Gastrocnemius medialis (tissue), 4 donors: ENCODE measurements at regions not wholly inside any gene's neighbourhood (a gene's known extent, or its start where the extent isn't known, plus 50 kb on each side); places are given as distances from the start of the nearest gene placed in this dataset.

ENCODE experiments used
- ATAC-seq, 2 donors: fragments of 150-250 bp; one replicate each; pipeline ENCODE4 v1.9.1; 2016
- DNase-seq, 2 donors: peaks; one replicate each; pipeline ENCODE4 v3.0.0-alpha.2; 2019
- H3K27ac ChIP-seq, 4 donors: fragments of 200-600 bp; sonication (generic); 1 replicate in 1 of 4; 2 replicates in 3 of 4; pipeline ENCODE4 v1.5.1; 2016 to 2018; ENCODE audit warnings: mild to moderate bottlenecking in 2 of 4, moderate library complexity in 1 of 4
- H3K27me3 ChIP-seq, 3 donors: fragments of 200-600 bp; sonication (generic) in 2 of 3; 1 replicate in 1 of 3; 2 replicates in 2 of 3; pipeline versions ENCODE4 v1.5.1 to v1.6.0; 2016 to 2019; ENCODE audit warnings: mild to moderate bottlenecking in 1 of 3, moderate library complexity in 1 of 3
- H3K36me3 ChIP-seq, 2 donors: fragments of 200-600 bp; sonication (generic) in 1 of 2; one replicate each; pipeline ENCODE4 v1.5.1; 2017 to 2018
- H3K4me1 ChIP-seq, 2 donors: fragments of 200-600 bp; sonication (generic) in 1 of 2; one replicate each; pipeline ENCODE4 v1.5.1; 2016 to 2017; ENCODE audit warnings: mild to moderate bottlenecking in 2 of 2
- H3K4me3 ChIP-seq, 4 donors: fragments of 200-600 bp; sonication (generic) in 3 of 4; 1 replicate in 1 of 4; 2 replicates in 3 of 4; pipeline ENCODE4 v1.5.1; 2016 to 2019; ENCODE audit warnings: mild to moderate bottlenecking in 2 of 4
- H3K9me3 ChIP-seq, 3 donors: fragments of 200-600 bp; sonication (generic) in 2 of 3; 1 replicate in 1 of 3; 2 replicates in 2 of 3; pipeline ENCODE4 v1.5.1; 2016 to 2019
- POLR2A ChIP-seq, 2 donors: fragments of 450-650 bp; IDR thresholded peaks; one replicate each; pipeline ENCODE4 v1.6.1; 2017; ENCODE audit warnings: antibody characterized with exemption in 2 of 2, mild to moderate bottlenecking in 2 of 2, moderate library complexity in 2 of 2
- in situ Hi-C, 4 donors: fragments of 200-750 bp; cut with MboI; loops; one replicate each; pipeline versions ENCODE4 v1.15.0 to v1.8.0; 2017; ENCODE audit warnings: low sequenced_read_pairs in 4 of 4
- intact Hi-C: fragments of 100-400 bp; cut with DNase I; formaldehyde crosslinking; loops from one replicate; pipeline ENCODE4 v1.15.1; 2023; ENCODE audit warnings: low total_unique reads
- TF ChIP-seq, protein P1 (sequence below), 5 experiments: fragments of 450-650 bp in 3 of 5; fragments of 200-600 bp in 2 of 5; sonication (generic) in 2 of 5; IDR thresholded peaks in 4 of 5; conservative IDR thresholded peaks in 1 of 5; 1 replicate in 4 of 5; 2 replicates in 1 of 5; pipeline ENCODE4 v1.5.1; 2016 to 2019; ENCODE audit warnings: antibody characterized with exemption in 5 of 5, mild to moderate bottlenecking in 3 of 5, moderate library complexity in 3 of 5

DNA sequence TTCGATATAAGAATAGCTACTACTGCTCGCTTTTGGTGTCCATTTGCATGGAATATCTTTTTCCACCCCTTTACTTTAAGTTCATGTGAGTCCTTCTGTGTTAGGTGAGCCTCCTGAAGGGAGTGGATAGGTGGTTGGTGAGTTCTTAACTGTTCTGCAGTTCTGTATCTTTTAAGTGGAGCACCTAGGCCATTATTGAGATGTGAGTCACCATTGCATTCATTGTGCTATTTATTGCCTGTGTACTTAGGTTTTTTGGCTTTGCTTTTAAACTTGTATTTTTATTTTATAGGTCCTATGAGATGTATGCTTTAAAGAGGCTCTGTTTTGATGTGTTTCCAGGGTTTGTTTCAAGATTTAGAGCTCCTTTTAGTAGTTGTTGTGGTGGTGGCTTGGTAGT lies 1430.8 kb downstream of the REEP3 start:
- no peaks in the 10 kb centered on the region for H3K36me3 ChIP-seq
- H3K4me1 ChIP-seq = no peaks in the 10 kb centered on the region
- no peak for ATAC-seq
- no peak overlapping the region for H3K4me3 ChIP-seq
- in situ Hi-C loops = no loop called here
- H3K9me3 ChIP-seq = no peaks in the 10 kb centered on the region
- intact Hi-C loops = no loop called here
- no peak for TF ChIP-seq POLR2A (IDR thresholded peaks at IDR 0.05)
- TF ChIP-seq, protein P1, sequence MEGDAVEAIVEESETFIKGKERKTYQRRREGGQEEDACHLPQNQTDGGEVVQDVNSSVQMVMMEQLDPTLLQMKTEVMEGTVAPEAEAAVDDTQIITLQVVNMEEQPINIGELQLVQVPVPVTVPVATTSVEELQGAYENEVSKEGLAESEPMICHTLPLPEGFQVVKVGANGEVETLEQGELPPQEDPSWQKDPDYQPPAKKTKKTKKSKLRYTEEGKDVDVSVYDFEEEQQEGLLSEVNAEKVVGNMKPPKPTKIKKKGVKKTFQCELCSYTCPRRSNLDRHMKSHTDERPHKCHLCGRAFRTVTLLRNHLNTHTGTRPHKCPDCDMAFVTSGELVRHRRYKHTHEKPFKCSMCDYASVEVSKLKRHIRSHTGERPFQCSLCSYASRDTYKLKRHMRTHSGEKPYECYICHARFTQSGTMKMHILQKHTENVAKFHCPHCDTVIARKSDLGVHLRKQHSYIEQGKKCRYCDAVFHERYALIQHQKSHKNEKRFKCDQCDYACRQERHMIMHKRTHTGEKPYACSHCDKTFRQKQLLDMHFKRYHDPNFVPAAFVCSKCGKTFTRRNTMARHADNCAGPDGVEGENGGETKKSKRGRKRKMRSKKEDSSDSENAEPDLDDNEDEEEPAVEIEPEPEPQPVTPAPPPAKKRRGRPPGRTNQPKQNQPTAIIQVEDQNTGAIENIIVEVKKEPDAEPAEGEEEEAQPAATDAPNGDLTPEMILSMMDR (IDR thresholded peaks at IDR 0.05 in 4 of 5, conservative IDR thresholded peaks at IDR 0.05 in 1 of 5) = no peak
- no peak for DNase-seq
- H3K27me3 ChIP-seq = no peaks in the 10 kb centered on the region
- no peak overlapping the region for H3K27ac ChIP-seq

DNA sequence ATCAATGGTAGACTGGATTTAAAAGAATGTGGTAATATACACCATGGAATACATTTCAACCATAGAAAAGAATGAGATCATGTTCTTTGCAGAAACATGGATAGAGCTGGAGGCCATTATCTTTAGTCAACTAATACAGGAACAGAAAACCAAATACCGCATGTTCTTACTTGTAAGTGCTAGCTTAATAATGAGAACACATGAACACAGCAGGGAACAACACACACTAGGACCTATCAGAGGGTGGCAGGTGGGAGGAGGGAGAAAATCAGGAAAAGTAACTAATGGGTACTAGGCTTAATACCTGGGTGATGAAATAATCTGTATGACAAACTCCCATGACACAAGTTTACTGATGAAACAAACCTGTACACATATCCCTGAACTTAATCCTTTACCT lies 1435.2 kb downstream of the REEP3 start:
- intact Hi-C loops = no loop called here
- no peak for TF ChIP-seq POLR2A (IDR thresholded peaks at IDR 0.05)
- TF ChIP-seq, protein P1 (IDR thresholded peaks at IDR 0.05 in 4 of 5, conservative IDR thresholded peaks at IDR 0.05 in 1 of 5) = no peak
- H3K27me3 ChIP-seq = no peaks in the 10 kb centered on the region

DNA sequence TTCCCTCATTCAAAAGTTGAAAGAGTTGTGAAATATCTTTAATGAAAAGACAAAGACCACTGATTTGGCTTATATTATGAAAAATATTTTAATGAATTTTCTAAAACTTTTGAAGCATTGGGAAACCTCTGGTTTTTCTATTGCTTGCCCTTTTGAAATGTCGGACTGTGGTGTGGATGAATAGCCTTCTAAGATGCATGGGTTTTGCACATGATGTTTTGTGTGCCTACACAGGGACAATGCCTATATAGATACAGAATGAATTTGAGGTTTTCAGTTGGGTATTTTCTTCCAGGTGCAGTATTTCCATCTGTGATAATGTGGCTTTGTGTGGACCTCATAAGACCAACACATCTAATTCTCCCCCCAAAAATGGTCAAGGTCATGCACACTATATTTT lies 1437.9 kb downstream of the REEP3 start:
- no peak overlapping the region for H3K4me3 ChIP-seq
- H3K27ac ChIP-seq = no peak overlapping the region
- H3K4me1 ChIP-seq = no peaks in the 10 kb centered on the region
- in situ Hi-C loops = no loop called here
- intact Hi-C loops = no loop called here
- H3K9me3 ChIP-seq = no peaks in the 10 kb centered on the region
- no peaks in the 10 kb centered on the region for H3K36me3 ChIP-seq
- H3K27me3 ChIP-seq = no peaks in the 10 kb centered on the region
- DNase-seq (no peak), ATAC-seq (no peak)
- TF ChIP-seq, protein P1 (IDR thresholded peaks at IDR 0.05 in 4 of 5, conservative IDR thresholded peaks at IDR 0.05 in 1 of 5) = no peak
- TF ChIP-seq POLR2A (IDR thresholded peaks at IDR 0.05) = no peak

More for the DNA sequence above, 1435.2 kb downstream of the REEP3 start:
- no peaks in the 10 kb centered on the region for H3K9me3 ChIP-seq
- H3K27ac ChIP-seq = no peak overlapping the region
- ATAC-seq (no peak), DNase-seq (no peak)
- no peak overlapping the region for H3K4me3 ChIP-seq
- in situ Hi-C loops = no loop called here
- H3K4me1 ChIP-seq = no peaks in the 10 kb centered on the region
- H3K36me3 ChIP-seq = no peaks in the 10 kb centered on the region

DNA sequence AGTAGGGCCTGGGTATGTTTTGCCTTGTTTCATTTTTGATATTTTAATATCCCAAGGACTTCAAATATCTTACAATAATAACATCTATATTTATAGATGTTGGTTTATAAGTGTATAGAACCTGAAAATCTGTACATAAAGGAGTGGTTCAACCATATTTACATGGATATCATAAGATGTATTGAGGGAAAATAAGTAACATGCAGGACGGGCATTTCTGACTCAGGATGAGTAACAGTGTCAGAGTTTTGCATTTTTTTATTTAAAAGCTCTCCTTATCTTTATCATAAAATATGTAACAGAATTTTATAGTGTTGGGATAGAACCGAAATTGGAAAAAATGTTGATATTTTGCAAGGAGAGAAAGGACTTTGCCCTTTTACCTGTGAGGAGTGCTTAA lies 1438.7 kb downstream of the REEP3 start:
- no peak overlapping the region for H3K27ac ChIP-seq
- no peaks in the 10 kb centered on the region for H3K27me3 ChIP-seq
- TF ChIP-seq POLR2A (IDR thresholded peaks at IDR 0.05) = no peak
- TF ChIP-seq, protein P1 (IDR thresholded peaks at IDR 0.05 in 4 of 5, conservative IDR thresholded peaks at IDR 0.05 in 1 of 5) = no peak
- in situ Hi-C loops (no loop called here), intact Hi-C loops (no loop called here)
- ATAC-seq (no peak), DNase-seq (no peak)
- no peak overlapping the region for H3K4me3 ChIP-seq
- no peaks in the 10 kb centered on the region for H3K36me3 ChIP-seq
- no peaks in the 10 kb centered on the region for H3K4me1 ChIP-seq
- H3K9me3 ChIP-seq = no peaks in the 10 kb centered on the region

DNA sequence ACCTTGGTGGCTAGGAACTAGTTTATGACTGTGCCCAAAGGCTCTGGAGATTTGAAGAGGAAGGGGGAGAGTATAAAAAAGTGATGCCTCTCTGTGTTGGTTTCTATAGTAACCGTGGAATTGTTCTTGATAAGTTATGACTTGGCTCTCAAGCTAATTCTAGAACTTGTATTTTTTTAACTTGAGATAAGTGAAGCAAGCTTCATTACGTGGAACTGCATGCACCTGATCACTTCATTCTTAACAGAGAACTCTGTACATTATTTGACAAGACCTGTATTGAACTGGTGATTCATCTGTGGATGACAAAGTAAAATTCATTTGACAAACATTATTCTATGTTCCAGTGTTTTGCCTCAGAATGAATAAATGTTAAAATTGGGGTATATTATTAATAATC lies 1452.2 kb downstream of the REEP3 start:
- Histone ChIP-seq H3K27me3 (no peaks in the 10 kb centered on the region), H3K36me3 (no peaks in the 10 kb centered on the region), H3K4me3 (no peak overlapping the region), H3K27ac (no peak overlapping the region), H3K4me1 (no peaks in the 10 kb centered on the region), H3K9me3 (no peaks in the 10 kb centered on the region)
- in situ Hi-C loops = no loop called here
- DNase-seq (no peak), ATAC-seq (no peak)
- TF ChIP-seq, protein P1 (IDR thresholded peaks at IDR 0.05 in 4 of 5, conservative IDR thresholded peaks at IDR 0.05 in 1 of 5) = no peak
- intact Hi-C loops = no loop called here
